ENCODE measurements at regions not wholly inside any gene's neighbourhood (a gene's known extent, or its start where the extent isn't known, plus 50 kb on each side); places are given as distances from the start of the nearest gene placed in this dataset.

DNA sequence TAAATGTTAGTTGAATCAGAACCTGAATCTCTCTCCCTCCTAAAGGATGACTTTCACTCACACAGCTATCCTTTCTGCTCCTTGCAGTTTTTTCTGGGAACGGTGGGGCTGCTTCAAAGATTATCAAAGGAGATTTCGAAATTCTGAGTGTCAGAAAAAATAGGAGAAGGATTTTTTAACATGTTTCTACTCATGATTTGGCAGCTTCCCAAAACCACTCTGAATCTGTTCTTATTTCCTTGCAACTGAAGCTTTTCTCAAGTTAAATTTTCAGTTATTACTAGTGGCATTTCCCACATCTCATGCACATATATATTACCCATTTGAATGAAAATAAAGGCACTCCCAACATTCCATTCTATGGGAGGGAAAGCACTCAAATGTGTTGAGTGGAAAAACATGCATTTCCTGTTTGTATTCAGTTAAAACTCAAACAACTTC is 123.6 kb downstream of the LCA5 start (continued):
- TF ChIP-seq, protein P1, sequence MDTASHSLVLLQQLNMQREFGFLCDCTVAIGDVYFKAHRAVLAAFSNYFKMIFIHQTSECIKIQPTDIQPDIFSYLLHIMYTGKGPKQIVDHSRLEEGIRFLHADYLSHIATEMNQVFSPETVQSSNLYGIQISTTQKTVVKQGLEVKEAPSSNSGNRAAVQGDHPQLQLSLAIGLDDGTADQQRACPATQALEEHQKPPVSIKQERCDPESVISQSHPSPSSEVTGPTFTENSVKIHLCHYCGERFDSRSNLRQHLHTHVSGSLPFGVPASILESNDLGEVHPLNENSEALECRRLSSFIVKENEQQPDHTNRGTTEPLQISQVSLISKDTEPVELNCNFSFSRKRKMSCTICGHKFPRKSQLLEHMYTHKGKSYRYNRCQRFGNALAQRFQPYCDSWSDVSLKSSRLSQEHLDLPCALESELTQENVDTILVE (CRISPR knock-in tag; IDR thresholded peaks at IDR 0.05) = no peak
- TF ChIP-seq, protein P2, sequence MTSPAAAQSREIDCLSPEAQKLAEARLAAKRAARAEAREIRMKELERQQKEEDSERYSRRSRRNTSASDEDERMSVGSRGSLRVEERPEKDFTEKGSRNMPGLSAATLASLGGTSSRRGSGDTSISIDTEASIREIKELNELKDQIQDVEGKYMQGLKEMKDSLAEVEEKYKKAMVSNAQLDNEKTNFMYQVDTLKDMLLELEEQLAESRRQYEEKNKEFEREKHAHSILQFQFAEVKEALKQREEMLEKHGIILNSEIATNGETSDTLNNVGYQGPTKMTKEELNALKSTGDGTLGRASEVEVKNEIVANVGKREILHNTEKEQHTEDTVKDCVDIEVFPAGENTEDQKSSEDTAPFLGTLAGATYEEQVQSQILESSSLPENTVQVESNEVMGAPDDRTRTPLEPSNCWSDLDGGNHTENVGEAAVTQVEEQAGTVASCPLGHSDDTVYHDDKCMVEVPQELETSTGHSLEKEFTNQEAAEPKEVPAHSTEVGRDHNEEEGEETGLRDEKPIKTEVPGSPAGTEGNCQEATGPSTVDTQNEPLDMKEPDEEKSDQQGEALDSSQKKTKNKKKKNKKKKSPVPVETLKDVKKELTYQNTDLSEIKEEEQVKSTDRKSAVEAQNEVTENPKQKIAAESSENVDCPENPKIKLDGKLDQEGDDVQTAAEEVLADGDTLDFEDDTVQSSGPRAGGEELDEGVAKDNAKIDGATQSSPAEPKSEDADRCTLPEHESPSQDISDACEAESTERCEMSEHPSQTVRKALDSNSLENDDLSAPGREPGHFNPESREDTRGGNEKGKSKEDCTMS (CRISPR knock-in tag; conservative IDR thresholded peaks at IDR 0.05) = no peak
- TF ChIP-seq, protein P3, sequence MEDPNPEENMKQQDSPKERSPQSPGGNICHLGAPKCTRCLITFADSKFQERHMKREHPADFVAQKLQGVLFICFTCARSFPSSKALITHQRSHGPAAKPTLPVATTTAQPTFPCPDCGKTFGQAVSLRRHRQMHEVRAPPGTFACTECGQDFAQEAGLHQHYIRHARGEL (CRISPR knock-in tag; IDR thresholded peaks at IDR 0.05) = no peak

- H3K27ac ChIP-seq (ENCODE audit: extremely low read length, insufficient read depth, low read length) = no peak overlapping the region
- 23% methylated on average over 2 of the region's 2 CpGs for WGBS (ENCODE audit: low lambda C conversion rate)
- no peaks in the 10 kb centered on the region for H3K36me3 ChIP-seq (replicated peaks in 1 of 2; ENCODE audit: control insufficient read depth in 1 of 2, insufficient read depth in 2 of 2, low read length in 2 of 2)
- no peak for DNase-seq (ENCODE audit: low spot score)
- H3K9ac ChIP-seq (ENCODE audit: insufficient read depth, low read depth, low read length) = no peak overlapping the region
- intact Hi-C loops (cut with micrococcal nuclease; ENCODE audit: unreplicated experiment) (no loop called here), in situ Hi-C loops (cut with HindIII; ENCODE audit: extremely low pct_ligation_motif_present, low pct_unique_long_range_greater_than_20kb) (no loop called here)
- H3K27me3 ChIP-seq (ENCODE audit: control insufficient read depth in 1 of 2, insufficient read depth in 2 of 2, low read length in 2 of 2) = no peaks in the 10 kb centered on the region
- H3K9me3 ChIP-seq (ENCODE audit: low read length) = no peaks in the 10 kb centered on the region
- no peak for FAIRE-seq
- H3K79me2 ChIP-seq (ENCODE audit: insufficient read depth, low read length) = no peaks in the 10 kb centered on the region
- ChIA-PET CTCF (ENCODE audit: low intra/inter-chr PET ratio, low total read pairs) (no interaction called here), POLR2A (no interaction called here)
- no TSS peak for BruUV-seq (replicated peaks)
- H3K4me1 ChIP-seq (ENCODE audit: insufficient read depth, low read length) = 0 out of 2 replicates have a peak, but pooled peaks cover under 1% of the 10 kb centered on the region
- no peak overlapping the region for H3K4me2 ChIP-seq (ENCODE audit: low read depth, low read length)
- H2AFZ ChIP-seq (ENCODE audit: low read length) = no peak overlapping the region
- no peak overlapping the region for H3K4me3 ChIP-seq (replicated peaks in 1 of 3; ENCODE audit: insufficient read depth in 1 of 3, low read depth in 2 of 3, low read length in 3 of 3)
- H4K20me1 ChIP-seq (ENCODE audit: insufficient read depth, low read length) = no peaks in the 10 kb centered on the region
- no peak for ATAC-seq
- TF ChIP-seq USF2 (IDR thresholded peaks at IDR 0.05; ENCODE audit: low read depth, low read length) = no peak
- no peak for TF ChIP-seq USF2 (CRISPR knock-in tag; IDR thresholded peaks at IDR 0.05; ENCODE audit: borderline replicate concordance)
- no peak for TF ChIP-seq ZNF160 (CRISPR knock-in tag; IDR thresholded peaks at IDR 0.05)
- TF ChIP-seq ETV6 (CRISPR knock-in tag; conservative IDR thresholded peaks at IDR 0.05) = no peak
- no peak for TF ChIP-seq ZNF33A (CRISPR knock-in tag; IDR thresholded peaks at IDR 0.05; ENCODE audit: borderline replicate concordance)
- TF ChIP-seq ZNF276 (CRISPR knock-in tag; IDR thresholded peaks at IDR 0.05; ENCODE audit: low read depth) = no peak
- TF ChIP-seq, protein P4, sequence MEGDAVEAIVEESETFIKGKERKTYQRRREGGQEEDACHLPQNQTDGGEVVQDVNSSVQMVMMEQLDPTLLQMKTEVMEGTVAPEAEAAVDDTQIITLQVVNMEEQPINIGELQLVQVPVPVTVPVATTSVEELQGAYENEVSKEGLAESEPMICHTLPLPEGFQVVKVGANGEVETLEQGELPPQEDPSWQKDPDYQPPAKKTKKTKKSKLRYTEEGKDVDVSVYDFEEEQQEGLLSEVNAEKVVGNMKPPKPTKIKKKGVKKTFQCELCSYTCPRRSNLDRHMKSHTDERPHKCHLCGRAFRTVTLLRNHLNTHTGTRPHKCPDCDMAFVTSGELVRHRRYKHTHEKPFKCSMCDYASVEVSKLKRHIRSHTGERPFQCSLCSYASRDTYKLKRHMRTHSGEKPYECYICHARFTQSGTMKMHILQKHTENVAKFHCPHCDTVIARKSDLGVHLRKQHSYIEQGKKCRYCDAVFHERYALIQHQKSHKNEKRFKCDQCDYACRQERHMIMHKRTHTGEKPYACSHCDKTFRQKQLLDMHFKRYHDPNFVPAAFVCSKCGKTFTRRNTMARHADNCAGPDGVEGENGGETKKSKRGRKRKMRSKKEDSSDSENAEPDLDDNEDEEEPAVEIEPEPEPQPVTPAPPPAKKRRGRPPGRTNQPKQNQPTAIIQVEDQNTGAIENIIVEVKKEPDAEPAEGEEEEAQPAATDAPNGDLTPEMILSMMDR (CRISPR knock-in tag; IDR thresholded peaks at IDR 0.05) = no peak
- no peak for TF ChIP-seq CREM (IDR thresholded peaks at IDR 0.05)
- TF ChIP-seq CREM (CRISPR knock-in tag; IDR thresholded peaks at IDR 0.05) = no peak
- no peak for TF ChIP-seq PTBP1 (IDR thresholded peaks at IDR 0.05; ENCODE audit: low read depth, low read length, poor library complexity, severe bottlenecking)
These were observed 126.4 kb downstream of the LCA5 start for GRCh38 chr6:79410806-79411205.

All from HepG2 (cell line).